Loucy (cell line): ENCODE measurements at regions not wholly inside any gene's neighbourhood (a gene's known extent, or its start where the extent isn't known, plus 50 kb on each side); places are given as distances from the start of the nearest gene placed in this dataset.
"Not testable (repeated sequence)": the region's sequence is repeated elsewhere in the genome, so short reads cannot be mapped to it uniquely, and the experiment has no call there.

Experiments
- H2AFZ ChIP-seq: fragments of 200-600 bp; sonication (generic); 2 replicates; pipeline ENCODE4 v1.6.0; 2016; ENCODE audit warnings: antibody characterized with exemption, mild to moderate bottlenecking, low read length, moderate library complexity
- H3F3A ChIP-seq: fragments of 200-600 bp; 2 replicates; pipeline ENCODE4 v1.6.0; 2016; ENCODE audit warnings: antibody characterized with exemption, low read depth, mild to moderate bottlenecking
- H3K27me3 ChIP-seq: fragments of 200-600 bp; sonication (generic); 2 replicates; pipeline ENCODE4 v1.6.1; 2014; ENCODE audit warnings: low read length, mild to moderate bottlenecking; ENCODE audit not compliant: insufficient read depth, poor library complexity, severe bottlenecking
- H3K36me3 ChIP-seq: fragments of 200-600 bp; sonication (generic); 2 replicates; pipeline ENCODE4 v1.6.1; 2016; ENCODE audit warnings: low read length; ENCODE audit not compliant: insufficient read depth
- H3K4me1 ChIP-seq: fragments of 200-600 bp; sonication (generic); 2 replicates; pipeline ENCODE4 v1.5.1; 2014; ENCODE audit warnings: low read length, mild to moderate bottlenecking; ENCODE audit not compliant: insufficient read depth, poor library complexity, severe bottlenecking
- H3K4me2 ChIP-seq: fragments of 200-600 bp; sonication (generic); 2 replicates; pipeline ENCODE4 v1.6.0; 2014; ENCODE audit warnings: antibody characterized with exemption, low read length, low read depth, mild to moderate bottlenecking; ENCODE audit not compliant: poor library complexity, severe bottlenecking
- H3K4me3 ChIP-seq: fragments of 200-600 bp; sonication (generic); 2 replicates; pipeline ENCODE4 v1.5.1; 2014; ENCODE audit warnings: low read length, mild to moderate bottlenecking, mixed read lengths; ENCODE audit not compliant: poor library complexity, severe bottlenecking
- H3K79me2 ChIP-seq: fragments of 200-600 bp; sonication (generic); 2 replicates; pipeline ENCODE4 v1.6.1; 2014; ENCODE audit warnings: low read length; ENCODE audit not compliant: insufficient read depth
- H3K9ac ChIP-seq: fragments of 200-600 bp; sonication (generic); 2 replicates; pipeline ENCODE4 v1.6.0; 2014; ENCODE audit warnings: mild to moderate bottlenecking, low read depth, low read length, moderate library complexity; ENCODE audit not compliant: poor library complexity, severe bottlenecking
- H3K9me2 ChIP-seq: fragments of 200-600 bp; sonication (generic); replicated peaks from 2 replicates; pipeline ENCODE4 v1.6.1; 2016; ENCODE audit warnings: low read depth, low read length, mixed read lengths
- H3K9me3 ChIP-seq: fragments of 200-600 bp; sonication (generic); 2 replicates; pipeline ENCODE4 v1.6.1; 2014; ENCODE audit warnings: mild to moderate bottlenecking, antibody characterized with exemption, low read length, low read depth; ENCODE audit not compliant: insufficient read depth
- H4K20me1 ChIP-seq: fragments of 200-600 bp; sonication (generic); 2 replicates; pipeline ENCODE4 v1.6.0; 2014; ENCODE audit warnings: antibody characterized with exemption, low read length, mild to moderate bottlenecking; ENCODE audit not compliant: insufficient read depth, poor library complexity, severe bottlenecking
- EZH2phosphoT487 ChIP-seq: fragments of 200-600 bp; IDR thresholded peaks from 2 replicates; pipeline ENCODE4 v1.6.1; 2018; ENCODE audit warnings: antibody characterized with exemption, mild to moderate bottlenecking, moderate library complexity, borderline replicate concordance
- TF ChIP-seq, protein P1 (sequence below): fragments of 200-600 bp; sonication (generic); conservative IDR thresholded peaks from 2 replicates; pipeline ENCODE4 v1.5.1; 2014; ENCODE audit warnings: mild to moderate bottlenecking, antibody characterized with exemption, low read length

DNA sequence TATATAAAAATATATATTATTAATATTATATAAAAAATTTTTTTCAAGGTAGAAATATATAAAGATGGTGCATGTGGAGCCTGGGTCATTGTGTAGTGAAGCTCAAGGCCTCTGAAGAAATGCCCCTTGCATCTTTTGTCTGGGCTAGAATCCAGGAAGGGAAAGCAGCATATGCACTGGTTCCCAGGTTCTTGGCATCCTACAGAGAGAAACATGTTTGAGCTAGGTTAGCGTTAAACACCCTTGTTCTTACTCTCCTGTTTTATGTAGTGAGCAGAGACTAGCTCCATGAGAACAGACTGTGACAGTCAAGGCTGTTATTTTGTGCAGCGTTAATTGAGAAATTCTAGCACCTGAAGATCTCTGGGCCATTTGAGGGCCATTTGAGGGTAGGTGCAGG, 116.1 kb downstream of the POM121L12 start:
- Histone ChIP-seq H3K27me3 (no peaks in the 10 kb centered on the region), H3K9me3 (no peaks in the 10 kb centered on the region), H3K4me1 (no peaks in the 10 kb centered on the region), H3K79me2 (no peaks in the 10 kb centered on the region), H3K9ac (no peak overlapping the region), H3K36me3 (no peaks in the 10 kb centered on the region), H3K4me2 (no peak overlapping the region), H3K4me3 (no peak overlapping the region), H3F3A (no peaks in the 10 kb centered on the region), H3K9me2 (no peaks in the 10 kb centered on the region), H2AFZ (no peak overlapping the region), H4K20me1 (no peaks in the 10 kb centered on the region)
- no peak for TF ChIP-seq EZH2phosphoT487
- TF ChIP-seq, protein P1, sequence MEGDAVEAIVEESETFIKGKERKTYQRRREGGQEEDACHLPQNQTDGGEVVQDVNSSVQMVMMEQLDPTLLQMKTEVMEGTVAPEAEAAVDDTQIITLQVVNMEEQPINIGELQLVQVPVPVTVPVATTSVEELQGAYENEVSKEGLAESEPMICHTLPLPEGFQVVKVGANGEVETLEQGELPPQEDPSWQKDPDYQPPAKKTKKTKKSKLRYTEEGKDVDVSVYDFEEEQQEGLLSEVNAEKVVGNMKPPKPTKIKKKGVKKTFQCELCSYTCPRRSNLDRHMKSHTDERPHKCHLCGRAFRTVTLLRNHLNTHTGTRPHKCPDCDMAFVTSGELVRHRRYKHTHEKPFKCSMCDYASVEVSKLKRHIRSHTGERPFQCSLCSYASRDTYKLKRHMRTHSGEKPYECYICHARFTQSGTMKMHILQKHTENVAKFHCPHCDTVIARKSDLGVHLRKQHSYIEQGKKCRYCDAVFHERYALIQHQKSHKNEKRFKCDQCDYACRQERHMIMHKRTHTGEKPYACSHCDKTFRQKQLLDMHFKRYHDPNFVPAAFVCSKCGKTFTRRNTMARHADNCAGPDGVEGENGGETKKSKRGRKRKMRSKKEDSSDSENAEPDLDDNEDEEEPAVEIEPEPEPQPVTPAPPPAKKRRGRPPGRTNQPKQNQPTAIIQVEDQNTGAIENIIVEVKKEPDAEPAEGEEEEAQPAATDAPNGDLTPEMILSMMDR = no peak

GRCh38 chr7:53187184-53187583, 151.8 kb downstream of the POM121L12 start:
- not testable (repeated sequence) for H3F3A ChIP-seq, H3K4me1 ChIP-seq, H3K4me3 ChIP-seq, H3K79me2 ChIP-seq, H4K20me1 ChIP-seq, H3K27me3 ChIP-seq, H3K9me3 ChIP-seq, H3K36me3 ChIP-seq, H3K4me2 ChIP-seq, H2AFZ ChIP-seq, H3K9me2 ChIP-seq, H3K9ac ChIP-seq

GRCh38 chr7:53191191-53191695, 155.8 kb downstream of the POM121L12 start:
- Histone ChIP-seq H3K4me3 (no peak overlapping the region), H3K4me1 (no peaks in the 10 kb centered on the region), H3K27me3 (no peaks in the 10 kb centered on the region), H3K79me2 (no peaks in the 10 kb centered on the region), H4K20me1 (no peaks in the 10 kb centered on the region), H3K9me3 (no peaks in the 10 kb centered on the region), H3K9me2 (no peaks in the 10 kb centered on the region), H2AFZ (no peak overlapping the region), H3F3A (no peaks in the 10 kb centered on the region), H3K9ac (no peak overlapping the region), H3K36me3 (no peaks in the 10 kb centered on the region), H3K4me2 (no peak overlapping the region)
- TF ChIP-seq, protein P1 = no peak
- no peak for TF ChIP-seq EZH2phosphoT487

DNA sequence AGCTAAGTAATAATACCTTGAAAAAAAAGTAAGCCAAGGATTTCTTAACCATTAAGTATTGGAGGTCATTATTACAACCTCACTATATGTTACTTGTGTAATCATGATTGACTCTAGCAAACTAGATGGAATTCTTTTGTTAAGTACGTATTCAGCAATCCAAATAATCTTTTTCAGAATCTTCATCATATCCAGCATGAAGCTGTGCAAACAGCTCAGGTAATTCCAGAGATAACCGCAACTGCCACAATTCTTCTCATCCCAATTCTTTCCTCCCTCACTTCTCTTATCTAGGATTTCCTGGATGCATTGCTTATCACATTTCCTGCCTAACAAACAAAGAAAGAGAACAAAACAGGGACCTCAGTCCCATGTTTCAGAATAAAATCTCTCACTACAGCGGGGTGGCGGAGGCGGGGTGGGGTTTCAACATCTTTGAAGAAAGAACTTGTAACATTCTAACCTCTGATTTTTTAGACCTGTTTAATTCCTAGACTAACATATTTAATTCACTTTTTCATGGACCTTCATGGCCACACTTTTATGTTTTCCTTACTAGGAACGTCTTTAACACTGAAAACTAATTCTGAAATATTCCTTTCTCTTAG, 156.5 kb downstream of the POM121L12 start:
- Histone ChIP-seq H2AFZ (no peak overlapping the region), H3K4me3 (no peak overlapping the region), H3K27me3 (no peaks in the 10 kb centered on the region), H3K4me2 (no peak overlapping the region), H3K4me1 (no peaks in the 10 kb centered on the region), H3K9me2 (no peaks in the 10 kb centered on the region), H3K79me2 (no peaks in the 10 kb centered on the region), H3K9ac (no peak overlapping the region), H4K20me1 (no peaks in the 10 kb centered on the region), H3K9me3 (no peaks in the 10 kb centered on the region), H3K36me3 (no peaks in the 10 kb centered on the region), H3F3A (no peaks in the 10 kb centered on the region)
- no peak for TF ChIP-seq EZH2phosphoT487
